HUES6 (cell line): ENCODE measurements at regions not wholly inside any gene's neighbourhood (a gene's known extent, or its start where the extent isn't known, plus 50 kb on each side); places are given as distances from the start of the nearest gene placed in this dataset.

Experiments
- H3K27ac ChIP-seq: 2 replicates; pipeline ENCODE4 v1.7.0; 2013; ENCODE audit warnings: low read depth, mild to moderate bottlenecking, low read length, inconsistent platforms
- H3K27me3 ChIP-seq: 2 replicates; pipeline ENCODE4 v1.6.1; 2013; ENCODE audit warnings: low read length; ENCODE audit not compliant: control insufficient read depth, insufficient read depth
- H3K36me3 ChIP-seq: 2 replicates; pipeline ENCODE4 v1.6.1; 2013; ENCODE audit warnings: low read length; ENCODE audit not compliant: control insufficient read depth, insufficient read depth
- H3K4me1 ChIP-seq: 2 replicates; pipeline ENCODE4 v1.6.1; 2013; ENCODE audit warnings: low read length; ENCODE audit not compliant: control insufficient read depth, insufficient read depth
- H3K4me3 ChIP-seq: 2 replicates; pipeline ENCODE4 v1.5.1; 2013; ENCODE audit warnings: low read depth, low read length
- H3K9ac ChIP-seq: one replicate; pipeline ENCODE4 v1.6.1; 2013; ENCODE audit warnings: mild to moderate bottlenecking, low read length
- H3K9me3 ChIP-seq: 2 replicates; pipeline ENCODE4 v1.6.1; 2013; ENCODE audit warnings: low read depth, low read length; ENCODE audit not compliant: control insufficient read depth, insufficient read depth

DNA sequence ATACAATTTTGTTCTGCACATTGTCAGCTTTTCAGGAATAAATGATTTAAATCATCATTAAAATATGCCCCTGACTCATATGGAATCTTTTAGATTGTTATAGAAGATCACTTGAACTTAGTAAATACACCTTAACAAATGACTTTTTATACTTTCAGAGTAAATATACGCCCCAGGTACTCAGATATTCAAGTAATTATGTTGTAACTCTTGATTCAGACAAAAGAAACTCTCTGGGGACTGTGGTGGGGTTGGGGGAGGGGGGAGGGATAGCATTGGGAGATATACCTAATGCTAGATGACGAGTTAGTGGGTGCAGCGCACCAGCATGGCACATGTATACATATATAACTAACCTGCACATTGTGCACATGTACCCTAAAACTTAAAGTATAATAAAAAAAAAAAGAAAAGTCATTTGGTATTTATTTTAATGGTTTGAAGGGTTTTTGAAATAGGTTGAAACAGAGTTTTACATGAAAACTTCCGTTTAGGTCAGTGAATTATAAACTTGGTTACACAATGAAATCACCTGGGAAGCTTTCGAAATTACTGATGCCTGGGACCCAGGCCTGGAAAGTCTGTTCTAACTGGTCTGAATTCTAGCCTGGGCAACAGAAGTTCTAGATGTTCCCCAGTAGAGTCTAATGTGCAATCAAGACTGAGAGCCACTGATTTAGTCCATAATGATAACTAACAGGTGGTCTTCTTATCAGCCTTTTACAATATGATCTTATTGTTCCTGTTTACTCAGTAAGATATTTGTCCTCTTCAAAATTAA lies 320.5 kb upstream of the NR5A2 start:
- Histone ChIP-seq H3K9ac (no peak overlapping the region), H3K36me3 (no peaks in the 10 kb centered on the region), H3K4me3 (no peak overlapping the region), H3K4me1 (no peaks in the 10 kb centered on the region), H3K27ac (no peak overlapping the region), H3K27me3 (no peaks in the 10 kb centered on the region), H3K9me3 (peaks cover 18% of the 10 kb centered on the region)

DNA sequence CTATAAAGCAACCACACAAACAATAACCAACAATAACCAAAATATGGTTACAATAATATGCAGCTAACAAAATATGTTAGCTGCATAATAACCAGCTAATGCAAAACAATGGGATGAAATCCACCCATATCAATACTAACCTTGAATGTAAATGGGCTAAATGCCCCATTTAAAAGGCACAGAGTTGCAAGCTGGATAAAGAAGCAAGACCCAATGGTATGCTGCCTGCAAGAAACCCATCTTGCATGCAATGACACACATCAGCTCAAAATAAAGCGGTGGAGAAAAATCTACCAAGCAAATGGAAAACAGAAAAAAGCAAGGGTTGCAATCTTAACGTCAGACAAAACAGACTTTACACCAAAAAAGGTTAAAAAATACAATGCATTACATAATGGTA lies 316.5 kb upstream of the NR5A2 start:
- H3K9ac ChIP-seq, result no peak overlapping the region
- H3K9me3 ChIP-seq, result peaks cover 26% of the 10 kb centered on the region
- H3K27ac ChIP-seq, result no peak overlapping the region
- no peaks in the 10 kb centered on the region for H3K36me3 ChIP-seq
- no peaks in the 10 kb centered on the region for H3K4me1 ChIP-seq
- H3K4me3 ChIP-seq, result no peak overlapping the region
- no peaks in the 10 kb centered on the region for H3K27me3 ChIP-seq

DNA sequence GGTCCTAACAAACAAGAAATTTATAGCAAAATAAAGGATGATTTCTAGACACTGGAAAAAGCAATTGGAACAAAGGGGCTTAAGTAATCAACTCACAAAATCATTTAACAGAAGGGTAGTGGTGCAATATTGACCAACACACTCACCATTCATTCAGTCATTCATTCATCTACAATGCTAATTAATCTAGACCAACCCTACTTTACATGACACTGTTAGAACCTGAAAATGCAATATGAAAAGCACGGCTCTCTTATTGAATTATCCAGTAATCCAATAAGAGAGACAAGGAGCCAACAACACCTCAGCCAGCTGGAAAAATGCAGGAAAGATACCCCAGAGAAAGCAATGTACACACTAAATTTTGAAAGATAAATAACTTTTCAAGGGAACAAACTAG lies 310.8 kb upstream of the NR5A2 start:
- Histone ChIP-seq H3K4me1 (peaks cover 3% of the 10 kb centered on the region; the same call in 1 of the 2 replicates), H3K4me3 (no peak overlapping the region), H3K27ac (no peak overlapping the region), H3K9me3 (peaks cover 10% of the 10 kb centered on the region; the same call in 1 of the 2 replicates), H3K9ac (no peak overlapping the region), H3K36me3 (no peaks in the 10 kb centered on the region), H3K27me3 (no peaks in the 10 kb centered on the region)

DNA sequence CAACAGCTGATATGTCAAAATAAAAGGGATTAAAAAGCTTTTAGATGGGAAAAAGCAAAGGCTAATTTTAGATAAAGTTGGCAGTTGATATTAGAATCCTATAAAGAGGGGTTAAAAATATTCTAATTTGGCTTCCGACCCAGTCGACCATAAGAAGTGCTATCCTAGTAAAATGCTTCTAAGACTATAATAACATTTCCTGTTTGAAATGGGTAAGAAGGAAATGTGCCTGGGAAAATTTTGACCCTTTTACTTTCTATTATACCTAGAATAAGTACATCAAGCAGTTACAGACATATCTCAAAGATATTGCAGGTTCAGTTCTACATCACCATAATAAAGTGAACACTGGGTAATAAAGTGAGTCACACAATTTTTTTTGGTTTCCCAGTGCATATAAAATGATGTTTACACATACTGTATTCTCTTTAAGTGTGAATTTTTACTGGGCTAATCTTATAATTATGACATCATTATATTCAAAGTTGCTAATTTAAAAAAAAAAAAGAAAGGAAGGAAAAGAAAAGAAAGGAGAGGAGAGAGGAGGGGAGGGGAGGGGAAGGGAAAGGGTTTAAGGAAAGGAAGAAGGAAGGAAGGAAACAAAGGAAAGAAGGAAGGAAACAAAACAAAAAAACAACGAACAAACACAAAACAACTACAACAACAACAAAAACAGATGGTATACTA lies 308.2 kb upstream of the NR5A2 start:
- no peaks in the 10 kb centered on the region for H3K27me3 ChIP-seq
- H3K4me1 ChIP-seq, result peaks cover 3% of the 10 kb centered on the region; the same call in 1 of the 2 replicates
- no peak overlapping the region for H3K4me3 ChIP-seq
- H3K9me3 ChIP-seq, result 0 out of 2 replicates have a peak, but pooled peaks cover 3% of the 10 kb centered on the region
- H3K27ac ChIP-seq, result no peak overlapping the region
- no peak overlapping the region for H3K9ac ChIP-seq
- no peaks in the 10 kb centered on the region for H3K36me3 ChIP-seq

DNA sequence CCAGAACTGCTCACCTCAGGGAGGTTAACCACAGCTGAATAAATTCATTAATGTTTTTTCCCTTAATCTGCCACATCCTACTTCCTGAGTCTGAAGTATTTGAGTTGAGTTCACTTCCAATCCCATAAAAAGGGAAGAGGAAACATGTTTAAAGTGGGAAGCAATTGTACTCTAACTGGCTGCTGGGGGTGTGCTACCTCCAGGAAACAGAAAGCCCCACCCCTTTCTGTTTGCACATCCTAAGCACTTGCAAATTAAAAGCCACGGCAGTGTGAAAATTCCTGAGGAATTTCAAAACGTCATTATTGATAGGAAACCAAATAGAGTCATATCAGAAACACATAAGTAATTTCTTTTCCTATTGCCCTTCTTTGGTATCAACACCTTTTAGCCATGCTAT lies 307.0 kb upstream of the NR5A2 start:
- H3K9ac ChIP-seq, result no peak overlapping the region
- H3K27ac ChIP-seq, result no peak overlapping the region
- no peaks in the 10 kb centered on the region for H3K36me3 ChIP-seq
- no peaks in the 10 kb centered on the region for H3K27me3 ChIP-seq
- H3K4me1 ChIP-seq, result peaks cover 3% of the 10 kb centered on the region; the same call in 1 of the 2 replicates
- no peak overlapping the region for H3K4me3 ChIP-seq
- H3K9me3 ChIP-seq, result no peaks in the 10 kb centered on the region

DNA sequence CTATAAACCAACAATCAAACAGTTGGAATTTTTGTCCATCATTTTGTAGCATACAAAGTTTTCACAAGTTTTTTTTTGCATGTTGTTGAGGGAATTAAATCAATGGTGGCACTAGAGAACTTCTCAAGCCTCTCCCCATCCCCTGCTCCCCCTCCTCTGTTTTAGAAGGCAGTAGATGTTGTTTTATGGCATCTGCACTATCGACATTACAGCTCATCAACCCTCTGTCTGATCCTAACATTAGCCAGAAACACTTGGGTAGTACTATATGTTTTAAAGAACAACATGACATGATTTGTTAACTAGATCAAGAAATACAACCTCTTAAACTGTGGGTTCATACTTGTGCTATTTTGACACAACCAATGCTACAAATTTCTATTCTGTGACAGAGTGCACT lies 306.5 kb upstream of the NR5A2 start:
- no peaks in the 10 kb centered on the region for H3K27me3 ChIP-seq
- H3K4me1 ChIP-seq, result peaks cover 3% of the 10 kb centered on the region; the same call in 1 of the 2 replicates
- no peaks in the 10 kb centered on the region for H3K9me3 ChIP-seq
- no peak overlapping the region for H3K9ac ChIP-seq
- no peaks in the 10 kb centered on the region for H3K36me3 ChIP-seq
- no peak overlapping the region for H3K27ac ChIP-seq
- no peak overlapping the region for H3K4me3 ChIP-seq

DNA sequence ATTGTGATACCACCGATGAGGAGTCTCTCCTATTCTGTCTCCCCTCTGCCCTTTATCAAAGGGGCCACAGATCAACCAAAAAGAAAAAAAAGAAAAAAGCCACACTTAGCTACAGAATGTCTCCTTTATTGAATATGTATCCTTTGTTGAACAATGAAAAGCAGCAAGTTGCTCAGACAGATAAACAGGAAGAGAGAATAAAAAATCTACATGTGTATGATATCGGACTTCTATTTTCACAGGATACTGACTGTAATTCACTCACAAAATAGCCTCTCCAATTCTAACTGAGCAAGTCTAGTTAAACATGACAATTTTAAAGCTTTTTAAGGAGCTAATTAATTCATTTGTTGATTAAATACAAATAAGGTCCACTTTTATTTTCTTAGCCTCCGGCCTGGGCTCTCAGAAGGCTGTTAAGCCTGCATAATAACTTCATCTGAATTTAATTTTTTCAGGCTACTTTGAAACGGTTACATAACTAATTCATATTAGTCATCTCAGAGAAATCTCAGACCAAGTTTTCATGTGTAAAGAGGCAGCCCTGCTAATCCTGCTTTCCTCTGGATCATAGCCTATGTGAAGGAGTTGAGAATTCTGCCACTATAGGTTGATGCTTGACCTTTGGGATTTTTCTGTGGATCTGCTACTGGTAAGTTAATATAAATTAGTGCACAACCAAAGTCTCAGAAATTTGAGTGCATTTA lies 304.1 kb upstream of the NR5A2 start:
- Histone ChIP-seq H3K4me3 (no peak overlapping the region), H3K4me1 (peaks cover 3% of the 10 kb centered on the region; the same call in 1 of the 2 replicates), H3K36me3 (no peaks in the 10 kb centered on the region), H3K27ac (no peak overlapping the region), H3K9me3 (no peaks in the 10 kb centered on the region), H3K9ac (no peak overlapping the region), H3K27me3 (no peaks in the 10 kb centered on the region)

DNA sequence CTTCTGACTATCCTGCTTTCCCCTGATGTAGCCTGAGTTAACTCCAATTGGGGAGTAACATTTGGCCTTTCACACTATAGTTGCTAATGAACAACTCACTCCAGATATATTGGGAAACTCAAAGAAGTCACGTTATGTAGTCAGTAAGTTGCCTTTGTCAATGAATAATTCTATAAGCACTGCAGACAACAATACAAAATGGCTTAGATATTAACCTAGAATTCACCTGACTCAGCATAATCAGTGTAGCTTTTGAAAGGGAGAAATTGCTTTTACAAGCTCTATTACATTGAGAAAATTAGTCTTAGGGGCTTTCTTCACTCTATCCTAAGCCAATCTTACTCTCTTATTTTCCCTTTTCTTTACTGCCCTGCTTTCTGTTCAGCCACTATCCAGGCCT lies 303.5 kb upstream of the NR5A2 start:
- H3K4me3 ChIP-seq, result no peak overlapping the region
- no peaks in the 10 kb centered on the region for H3K36me3 ChIP-seq
- peaks cover 3% of the 10 kb centered on the region; the same call in 1 of the 2 replicates for H3K4me1 ChIP-seq
- H3K27ac ChIP-seq, result no peak overlapping the region
- H3K27me3 ChIP-seq, result no peaks in the 10 kb centered on the region
- no peaks in the 10 kb centered on the region for H3K9me3 ChIP-seq
- H3K9ac ChIP-seq, result no peak overlapping the region

DNA sequence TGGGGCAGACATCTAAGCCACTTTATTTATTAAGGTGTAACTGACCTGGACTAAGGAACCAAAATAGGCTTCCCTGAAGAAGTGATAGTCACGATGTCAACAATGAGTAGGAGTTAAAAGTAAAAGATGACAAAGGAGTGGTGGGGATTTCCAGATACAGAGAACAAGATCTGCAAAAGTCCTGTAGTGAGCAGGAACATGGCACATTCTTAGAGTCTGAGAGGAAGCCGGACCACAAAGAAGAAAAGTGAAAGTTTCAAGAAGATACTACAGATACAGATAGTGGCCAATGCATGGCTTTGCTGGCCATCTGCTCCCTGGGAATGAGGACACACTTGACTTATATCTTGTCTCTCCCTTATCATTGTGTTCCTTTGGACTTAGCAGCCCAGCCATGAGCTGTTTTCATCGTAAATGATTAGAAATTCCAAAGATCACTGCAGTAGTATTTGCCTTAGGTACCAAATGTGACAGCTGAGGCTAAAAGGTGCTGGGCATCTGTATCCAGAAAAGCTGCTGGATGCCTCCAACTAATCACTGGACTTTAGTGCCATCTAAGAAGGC lies 302.4 kb upstream of the NR5A2 start:
- peaks cover 3% of the 10 kb centered on the region; the same call in 1 of the 2 replicates for H3K4me1 ChIP-seq
- H3K4me3 ChIP-seq, result no peak overlapping the region
- no peaks in the 10 kb centered on the region for H3K27me3 ChIP-seq
- H3K36me3 ChIP-seq, result no peaks in the 10 kb centered on the region
- no peaks in the 10 kb centered on the region for H3K9me3 ChIP-seq
- no peak overlapping the region for H3K9ac ChIP-seq
- no peak overlapping the region for H3K27ac ChIP-seq

DNA sequence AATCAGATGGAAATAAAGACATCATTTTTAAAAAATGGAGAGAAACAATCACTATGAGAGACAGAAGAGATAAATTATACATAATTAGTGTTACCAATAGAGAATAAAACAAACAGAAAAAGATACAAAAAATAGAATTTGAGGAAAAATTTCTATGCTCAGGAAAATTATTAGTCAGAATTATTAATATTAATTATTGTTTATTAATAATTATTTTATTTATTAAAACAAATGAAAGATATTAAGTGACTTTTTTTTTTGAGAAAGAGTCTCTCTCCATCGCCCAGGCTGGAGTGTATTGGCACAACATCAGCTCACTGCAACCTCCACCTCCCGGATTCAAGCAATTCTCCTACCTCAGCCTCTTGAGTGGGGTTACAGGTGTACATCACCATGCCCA lies 299.8 kb upstream of the NR5A2 start:
- no peaks in the 10 kb centered on the region for H3K4me1 ChIP-seq
- H3K9me3 ChIP-seq, result no peaks in the 10 kb centered on the region
- no peaks in the 10 kb centered on the region for H3K27me3 ChIP-seq
- H3K9ac ChIP-seq, result no peak overlapping the region
- H3K36me3 ChIP-seq, result no peaks in the 10 kb centered on the region
- H3K27ac ChIP-seq, result no peak overlapping the region
- no peak overlapping the region for H3K4me3 ChIP-seq
